ENCODE measurements at regions not wholly inside any gene's neighbourhood (a gene's known extent, or its start where the extent isn't known, plus 50 kb on each side); places are given as distances from the start of the nearest gene placed in this dataset.
"Not testable (repeated sequence)": the region's sequence is repeated elsewhere in the genome, so short reads cannot be mapped to it uniquely, and the experiment has no call there.

DNA sequence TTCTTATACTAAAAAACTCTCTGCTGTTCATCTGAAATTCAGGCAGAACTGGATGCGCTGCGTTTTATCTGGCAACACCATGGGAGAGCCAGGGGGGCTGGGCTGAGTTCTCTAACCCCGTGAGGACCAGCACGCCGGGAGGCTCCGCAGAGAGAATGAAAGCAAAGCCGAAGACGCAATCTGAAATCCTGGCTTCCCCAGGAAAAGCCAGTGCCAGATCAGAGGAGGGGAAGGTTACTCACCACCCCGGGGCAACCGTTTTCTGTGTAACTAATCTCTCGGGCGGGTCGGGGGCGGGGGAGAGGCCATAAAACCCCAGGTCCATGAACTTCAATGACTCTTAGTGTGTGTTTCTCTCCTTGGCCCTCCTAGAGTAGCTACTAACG is 99.4 kb downstream of the SHANK2 start:
- TF ChIP-seq FOXP2 (optimal IDR thresholded peaks at IDR 0.05; ENCODE audit: control extremely low read depth, extremely low read length, insufficient read depth) (no peak), EZH2 (IDR thresholded peaks at IDR 0.05) (no peak), POLR2AphosphoS5 (IDR thresholded peaks at IDR 0.05; ENCODE audit: borderline replicate concordance, low read depth, low read length) (no peak)
- Histone ChIP-seq H3K36me3 (ENCODE audit: insufficient read depth, low read length) (no peaks in the 10 kb centered on the region), H3K27ac (no peak overlapping the region), H3K9me3 (ENCODE audit: low read depth, low read length) (no peaks in the 10 kb centered on the region), H3K4me3 (no peak overlapping the region), H3K9ac (ENCODE audit: insufficient read length) (no peak overlapping the region)
- no peak for DNase-seq (ENCODE audit: low read depth, low spot score)

DNA sequence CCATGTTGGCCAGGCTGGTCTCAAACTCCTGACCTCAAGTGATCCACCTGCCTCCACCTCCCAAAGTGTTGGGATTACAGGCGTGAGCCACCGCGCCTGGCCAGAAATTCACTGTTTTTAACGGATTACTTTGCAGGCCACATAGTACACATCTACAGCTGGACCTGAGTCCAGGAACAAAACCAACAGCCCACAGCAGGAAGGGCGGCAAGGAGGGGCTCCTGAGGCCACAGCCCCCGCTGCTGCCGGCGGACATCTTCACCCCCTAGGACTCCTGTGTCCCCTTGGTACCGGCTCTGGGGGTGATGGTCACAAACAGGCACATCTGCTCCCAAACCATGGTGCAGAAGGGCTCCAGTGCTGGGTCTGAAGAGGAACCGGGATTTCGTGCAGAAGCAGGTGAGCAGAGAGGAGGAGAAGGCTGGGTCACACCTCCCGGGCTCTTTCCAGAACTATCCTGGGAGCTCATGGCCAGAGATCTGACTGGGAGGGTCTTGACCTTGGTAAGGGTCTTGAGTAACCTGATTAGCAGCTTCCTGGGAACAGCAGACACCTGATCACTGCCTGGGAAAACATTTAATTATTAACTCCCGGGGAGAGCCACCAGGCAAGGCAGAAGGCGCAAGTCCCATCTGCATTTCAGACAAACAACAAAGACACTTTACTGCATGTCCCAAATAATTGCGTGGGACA is 99.9 kb downstream of the SHANK2 start:
- H3K27ac ChIP-seq = not testable (repeated sequence)

DNA sequence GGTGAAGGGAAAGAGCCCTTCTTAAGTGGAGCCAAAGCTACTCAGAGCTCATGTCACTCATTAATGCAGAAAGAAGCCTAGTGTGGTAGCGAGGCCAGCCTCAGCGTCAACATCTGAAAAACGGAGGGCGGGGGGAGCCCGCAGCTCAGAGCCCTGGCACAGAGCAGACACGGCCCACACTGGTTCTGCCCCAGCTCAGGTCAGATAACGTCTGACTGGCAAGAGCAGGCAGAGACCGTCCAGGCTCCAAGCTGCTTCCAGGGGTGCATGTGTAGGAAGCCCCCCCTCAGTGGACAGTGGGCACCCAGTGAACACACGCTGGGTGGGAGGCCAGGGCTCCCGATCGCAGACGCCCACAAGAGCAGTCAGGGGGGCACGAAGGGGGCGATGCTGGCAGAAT is 100.8 kb downstream of the SHANK2 start:
- no peak overlapping the region for H3K4me3 ChIP-seq
- H3K36me3 ChIP-seq (ENCODE audit: insufficient read depth, low read length) = no peaks in the 10 kb centered on the region
- TF ChIP-seq POLR2AphosphoS5 (IDR thresholded peaks at IDR 0.05; ENCODE audit: borderline replicate concordance, low read depth, low read length) (no peak), FOXP2 (optimal IDR thresholded peaks at IDR 0.05; ENCODE audit: control extremely low read depth, extremely low read length, insufficient read depth) (no peak), EZH2 (IDR thresholded peaks at IDR 0.05) (no peak)
- H3K9me3 ChIP-seq (ENCODE audit: low read depth, low read length) = no peaks in the 10 kb centered on the region
- DNase-seq (ENCODE audit: low read depth, low spot score) = no peak
- no peak overlapping the region for H3K9ac ChIP-seq (ENCODE audit: insufficient read length)
- no peak overlapping the region for H3K27ac ChIP-seq

More for the DNA sequence above, 99.9 kb downstream of the SHANK2 start:
- H3K4me3 ChIP-seq; H3K36me3 ChIP-seq (ENCODE audit: insufficient read depth, low read length); H3K9me3 ChIP-seq (ENCODE audit: low read depth, low read length); DNase-seq (ENCODE audit: low read depth, low spot score); H3K9ac ChIP-seq (ENCODE audit: insufficient read length): not testable (repeated sequence)

DNA sequence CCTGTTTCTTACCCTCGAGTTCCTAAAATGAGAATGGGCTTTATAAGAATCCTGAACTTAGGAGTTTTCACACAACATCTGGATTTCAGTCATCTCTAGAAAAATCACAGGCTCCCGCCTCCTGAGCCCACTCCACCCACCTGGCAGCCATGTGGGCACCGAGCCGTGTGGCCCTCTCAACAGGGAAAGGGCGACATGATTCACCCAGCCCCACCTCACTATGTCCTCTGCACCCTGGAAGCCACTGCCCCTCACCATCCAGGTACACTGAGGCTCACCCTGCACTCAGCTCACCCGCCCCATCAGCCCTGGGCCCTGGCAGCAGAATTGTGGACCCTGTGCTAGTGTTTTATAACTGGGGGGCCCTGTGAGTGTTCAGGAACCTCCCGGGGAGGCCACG is 101.5 kb downstream of the SHANK2 start:
- Histone ChIP-seq H3K36me3 (ENCODE audit: insufficient read depth, low read length) (no peaks in the 10 kb centered on the region), H3K9me3 (ENCODE audit: low read depth, low read length) (no peaks in the 10 kb centered on the region), H3K9ac (ENCODE audit: insufficient read length) (no peak overlapping the region), H3K27ac (no peak overlapping the region), H3K4me3 (no peak overlapping the region)
- no peak for DNase-seq (ENCODE audit: low read depth, low spot score)
- TF ChIP-seq POLR2AphosphoS5 (IDR thresholded peaks at IDR 0.05; ENCODE audit: borderline replicate concordance, low read depth, low read length) (no peak), FOXP2 (optimal IDR thresholded peaks at IDR 0.05; ENCODE audit: control extremely low read depth, extremely low read length, insufficient read depth) (no peak)

DNA sequence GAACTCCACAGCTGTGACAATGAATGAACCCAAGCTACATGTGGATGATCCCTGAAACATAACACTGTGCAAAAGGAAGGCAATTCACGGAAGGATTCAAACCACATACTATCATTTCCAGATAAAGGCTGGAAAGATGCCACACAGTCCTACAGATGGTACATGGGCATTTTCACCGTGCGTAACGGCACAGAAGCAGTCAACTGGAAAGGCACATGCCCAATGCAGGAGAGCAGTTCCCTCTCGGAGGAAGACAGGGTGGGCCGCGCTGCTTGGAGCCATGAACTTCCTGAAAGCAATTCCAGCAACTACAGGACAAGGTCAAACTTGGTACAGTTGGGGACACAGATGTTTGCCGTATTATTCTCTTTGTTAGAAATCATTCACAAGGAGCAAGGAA is 103.7 kb downstream of the SHANK2 start:
- H3K9me3 ChIP-seq (ENCODE audit: low read depth, low read length) = no peaks in the 10 kb centered on the region
- H3K36me3 ChIP-seq (ENCODE audit: insufficient read depth, low read length) = no peaks in the 10 kb centered on the region
- H3K4me3 ChIP-seq = no peak overlapping the region
- no peak overlapping the region for H3K9ac ChIP-seq (ENCODE audit: insufficient read length)
- no peak overlapping the region for H3K27ac ChIP-seq
- DNase-seq (ENCODE audit: low read depth, low spot score) = no peak
- TF ChIP-seq EZH2 (IDR thresholded peaks at IDR 0.05) (no peak), POLR2AphosphoS5 (IDR thresholded peaks at IDR 0.05; ENCODE audit: borderline replicate concordance, low read depth, low read length) (no peak), FOXP2 (optimal IDR thresholded peaks at IDR 0.05; ENCODE audit: control extremely low read depth, extremely low read length, insufficient read depth) (no peak)

DNA sequence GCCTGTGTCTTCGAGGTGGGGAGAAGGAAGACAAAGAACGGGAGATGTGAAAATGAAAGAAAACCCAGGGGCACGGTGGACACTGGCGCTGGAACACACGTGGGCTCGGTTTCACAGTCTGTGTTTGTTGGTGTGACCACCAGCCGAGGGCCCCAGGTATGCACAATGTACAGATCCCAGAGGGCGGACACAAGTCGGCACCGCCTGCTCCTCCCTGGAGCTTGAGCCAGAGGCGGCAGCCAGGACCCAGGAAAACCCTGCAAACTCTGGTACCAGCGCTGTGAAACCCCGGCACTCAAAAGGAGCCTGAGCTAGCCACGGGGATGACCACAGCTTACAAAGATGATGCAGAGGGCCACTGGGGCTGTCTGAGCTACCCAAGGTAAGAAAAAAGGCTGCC is 105.0 kb downstream of the SHANK2 start:
- DNase-seq (ENCODE audit: low read depth, low spot score) = no peak
- Histone ChIP-seq H3K4me3 (no peak overlapping the region), H3K36me3 (ENCODE audit: insufficient read depth, low read length) (no peaks in the 10 kb centered on the region), H3K27ac (no peak overlapping the region), H3K9me3 (ENCODE audit: low read depth, low read length) (no peaks in the 10 kb centered on the region), H3K9ac (ENCODE audit: insufficient read length) (no peak overlapping the region)
- no peak for TF ChIP-seq POLR2AphosphoS5 (IDR thresholded peaks at IDR 0.05; ENCODE audit: borderline replicate concordance, low read depth, low read length)
- TF ChIP-seq EZH2 (IDR thresholded peaks at IDR 0.05) = no peak
- no peak for TF ChIP-seq FOXP2 (optimal IDR thresholded peaks at IDR 0.05; ENCODE audit: control extremely low read depth, extremely low read length, insufficient read depth)

DNA sequence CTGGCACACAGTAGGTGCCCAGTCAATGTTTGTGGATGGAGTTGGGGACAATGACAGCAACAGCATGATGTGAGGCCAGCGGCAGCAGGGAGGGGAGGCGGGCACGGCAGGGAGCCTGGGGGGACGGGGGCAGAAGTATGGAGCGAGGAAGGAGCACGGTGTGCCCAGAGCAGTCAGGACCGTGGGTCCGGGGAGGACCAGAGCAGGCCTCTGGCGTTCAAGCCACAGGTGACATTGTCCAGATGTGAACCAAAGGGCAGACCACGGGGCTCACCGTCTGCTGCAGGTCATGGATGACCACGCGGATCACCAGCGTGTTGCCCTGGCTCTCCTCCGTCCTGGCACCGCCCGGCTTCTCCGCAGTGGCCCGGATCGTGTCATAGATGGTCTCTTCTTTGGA is 105.5 kb downstream of the SHANK2 start:
- DNase-seq (ENCODE audit: low read depth, low spot score) = no peak
- no peak overlapping the region for H3K9ac ChIP-seq (ENCODE audit: insufficient read length)
- no peak for TF ChIP-seq FOXP2 (optimal IDR thresholded peaks at IDR 0.05; ENCODE audit: control extremely low read depth, extremely low read length, insufficient read depth)
- TF ChIP-seq POLR2AphosphoS5 (IDR thresholded peaks at IDR 0.05; ENCODE audit: borderline replicate concordance, low read depth, low read length) = no peak
- TF ChIP-seq EZH2 (IDR thresholded peaks at IDR 0.05) = no peak

DNA sequence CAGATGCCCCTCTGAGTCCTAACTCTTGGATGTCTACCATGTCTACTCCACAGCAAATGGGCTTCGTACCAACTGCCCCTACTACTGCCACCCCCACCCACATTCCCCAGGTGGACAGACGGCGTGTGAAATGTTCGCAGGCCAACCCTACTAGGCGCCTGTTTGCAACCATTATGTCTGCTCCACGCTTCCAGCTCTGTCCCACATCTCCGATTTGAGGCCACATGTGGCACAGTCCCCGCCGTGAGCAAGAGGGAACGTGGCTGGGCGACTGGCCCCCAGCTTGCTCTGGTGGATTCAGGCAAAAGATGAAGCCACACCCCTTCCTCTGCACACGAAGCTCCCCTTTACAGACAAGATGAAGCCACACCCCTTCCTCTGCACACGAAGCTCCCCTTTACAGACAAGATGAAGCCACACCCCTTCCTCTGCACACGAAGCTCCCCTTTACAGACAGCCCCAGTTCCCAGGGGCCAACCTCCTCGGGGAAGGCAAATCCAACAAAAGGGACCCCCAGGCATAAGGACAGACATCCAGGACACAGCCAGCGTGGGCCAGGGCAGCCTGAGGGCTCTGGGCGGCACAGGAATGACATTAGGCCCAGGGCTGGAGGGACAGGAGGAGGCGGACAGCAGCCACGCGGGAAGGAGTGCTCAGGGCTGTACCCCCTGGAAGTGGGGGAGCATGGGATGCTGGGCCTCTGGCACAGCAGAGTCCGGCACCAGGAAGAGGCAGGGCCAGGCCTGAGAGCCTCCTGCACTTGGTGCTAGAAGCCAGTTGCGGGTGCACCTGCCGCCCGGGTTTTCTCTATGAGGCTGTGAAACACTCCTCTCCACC is 106.2 kb downstream of the SHANK2 start:
- Histone ChIP-seq H3K9me3 (ENCODE audit: low read depth, low read length) (no peaks in the 10 kb centered on the region), H3K36me3 (ENCODE audit: insufficient read depth, low read length) (no peaks in the 10 kb centered on the region), H3K27ac (no peak overlapping the region), H3K9ac (ENCODE audit: insufficient read length) (no peak overlapping the region), H3K4me3 (no peak overlapping the region)
- TF ChIP-seq EZH2 (IDR thresholded peaks at IDR 0.05) (no peak), FOXP2 (optimal IDR thresholded peaks at IDR 0.05; ENCODE audit: control extremely low read depth, extremely low read length, insufficient read depth) (no peak), POLR2AphosphoS5 (IDR thresholded peaks at IDR 0.05; ENCODE audit: borderline replicate concordance, low read depth, low read length) (no peak)
- no peak for DNase-seq (ENCODE audit: low read depth, low spot score)

More for the DNA sequence above, 105.5 kb downstream of the SHANK2 start:
- no peak overlapping the region for H3K4me3 ChIP-seq
- H3K9me3 ChIP-seq (ENCODE audit: low read depth, low read length) = no peaks in the 10 kb centered on the region
- no peaks in the 10 kb centered on the region for H3K36me3 ChIP-seq (ENCODE audit: insufficient read depth, low read length)
- no peak overlapping the region for H3K27ac ChIP-seq

Data from SK-N-MC (cell line).